ENCODE measurements at regions not wholly inside any gene's neighbourhood (a gene's known extent, or its start where the extent isn't known, plus 50 kb on each side); places are given as distances from the start of the nearest gene placed in this dataset.

GRCh38 chr6:6818078-6818639 is 229.6 kb downstream of the LY86 start:
- no peak for DNase-seq (ENCODE audit: low spot score)
- Histone ChIP-seq H3K36me3 (ENCODE audit: control insufficient read depth in 4 of 4, insufficient read depth in 3 of 4, low read depth in 1 of 4, low read length in 3 of 4) (no peaks in the 10 kb centered on the region), H3K4me3 (ENCODE audit: low read depth in 1 of 3, low read length in 3 of 3) (no peak overlapping the region), H3K9me3 (ENCODE audit: control insufficient read depth in 4 of 4, low read length in 3 of 4) (no peaks in the 10 kb centered on the region), H3K9ac (ENCODE audit: low read depth in 1 of 2, low read length in 2 of 2) (no peak overlapping the region), H3K27me3 (ENCODE audit: control insufficient read depth in 4 of 4, insufficient read depth in 4 of 4, low read length in 3 of 4) (no peaks in the 10 kb centered on the region), H3K27ac (ENCODE audit: low read depth in 1 of 2, low read length in 2 of 2) (no peak overlapping the region), H3K4me1 (ENCODE audit: control insufficient read depth in 4 of 4, insufficient read depth in 4 of 4, low read length in 3 of 4) (peaks cover 0 to 5% (median under 1%) of the 10 kb centered on the region in 4 donors)
- TF ChIP-seq REST (IDR thresholded peaks at IDR 0.05) (no peak), NR2F2 (IDR thresholded peaks at IDR 0.05) (no peak)
- WGBS: 95% methylated on average over 10 of the region's 10 CpGs

- 78% methylated on average over 10 of the region's 10 CpGs for WGBS
- Histone ChIP-seq H3K36me3 (ENCODE audit: control insufficient read depth in 4 of 4, insufficient read depth in 3 of 4, low read depth in 1 of 4, low read length in 3 of 4) (no peaks in the 10 kb centered on the region), H3K27ac (ENCODE audit: low read depth in 1 of 2, low read length in 2 of 2) (no peak overlapping the region), H3K27me3 (ENCODE audit: control insufficient read depth in 4 of 4, insufficient read depth in 4 of 4, low read length in 3 of 4) (no peaks in the 10 kb centered on the region), H3K4me3 (ENCODE audit: low read depth in 1 of 3, low read length in 3 of 3) (no peak overlapping the region), H3K9me3 (ENCODE audit: control insufficient read depth in 4 of 4, low read length in 3 of 4) (no peaks in the 10 kb centered on the region), H3K4me1 (ENCODE audit: control insufficient read depth in 4 of 4, insufficient read depth in 4 of 4, low read length in 3 of 4) (peaks cover 3 to 17% (median 10%) of the 10 kb centered on the region in 4 donors), H3K9ac (ENCODE audit: low read depth in 1 of 2, low read length in 2 of 2) (no peak overlapping the region)
- TF ChIP-seq MAX (IDR thresholded peaks at IDR 0.05): no peak
- TF ChIP-seq FOXA1 (IDR thresholded peaks at IDR 0.05): no peak
- no peak for TF ChIP-seq YY1 (IDR thresholded peaks at IDR 0.05)
- no peak for TF ChIP-seq JUND (IDR thresholded peaks at IDR 0.05)
- TF ChIP-seq ZBTB33 (IDR thresholded peaks at IDR 0.05): no peak
- no peak for TF ChIP-seq FOXA2 (IDR thresholded peaks at IDR 0.05)
- TF ChIP-seq RAD21 (IDR thresholded peaks at IDR 0.05): no peak
- no peak for TF ChIP-seq HNF4A (conservative IDR thresholded peaks at IDR 0.05)
- TF ChIP-seq GABPA (IDR thresholded peaks at IDR 0.05 in 1 of 2, conservative IDR thresholded peaks at IDR 0.05 in 1 of 2): no peak
- TF ChIP-seq TAF1 (conservative IDR thresholded peaks at IDR 0.05): no peak
- TF ChIP-seq RXRA (IDR thresholded peaks at IDR 0.05): no peak
- no peak for TF ChIP-seq NR2F2 (IDR thresholded peaks at IDR 0.05)
- TF ChIP-seq ATF3 (IDR thresholded peaks at IDR 0.05): no peak
- no peak for TF ChIP-seq SP1 (IDR thresholded peaks at IDR 0.05)
- TF ChIP-seq REST (IDR thresholded peaks at IDR 0.05): no peak
- TF ChIP-seq EGR1 (IDR thresholded peaks at IDR 0.05; ENCODE audit: low read depth in 2 of 2): no peak
- no peak for TF ChIP-seq CTCF (IDR thresholded peaks at IDR 0.05; ENCODE audit: low read depth, low read length, missing input control)
- TF ChIP-seq HNF4G (IDR thresholded peaks at IDR 0.05): no peak
- no peak for DNase-seq (ENCODE audit: low spot score)
These were observed 232.2 kb downstream of the LY86 start for GRCh38 chr6:6820641-6821238.

Measured in liver (tissue), 8 donors.